HEK293 (cell line): ENCODE measurements at regions not wholly inside any gene's neighbourhood (a gene's known extent, or its start where the extent isn't known, plus 50 kb on each side); places are given as distances from the start of the nearest gene placed in this dataset.

Source experiments
- CTCF ChIA-PET: fragments of 350-600 bp; formaldehyde crosslinking; extraction: SDS; loops from one replicate; lab custom pipeline; 2021; ENCODE audit warnings: antibody characterized with exemption; lab: Yijun Ruan, JAX
- POLR2A ChIA-PET: fragments of 300-600 bp; formaldehyde crosslinking; extraction: SDS; loops from one replicate; lab custom pipeline; 2020; ENCODE audit warnings: antibody characterized with exemption, inconsistent platforms; lab: Yijun Ruan, JAX
- H3K27ac ChIP-seq: fragments of 200-500 bp; sonication (Bioruptor generic); 2 replicates; pipeline ENCODE4 v1.5.1; 2014; ENCODE audit warnings: low read depth, low read length, control low read depth, inconsistent platforms; ENCODE audit errors: extremely low read depth
- H3K36me3 ChIP-seq, 2 experiments: fragments of 200-500 bp in 1 of 2; sonication (Bioruptor generic) in 1 of 2; 1 replicate in 1 of 2; 2 replicates in 1 of 2; pipeline ENCODE4 v1.5.1; 2014 to 2017; ENCODE audit warnings: inconsistent platforms in 2 of 2, low read length in 2 of 2; ENCODE audit not compliant: control insufficient read depth in 2 of 2, insufficient read depth in 1 of 2
- H3K4me1 ChIP-seq: fragments of 200-500 bp; sonication (Bioruptor generic); 2 replicates; pipeline ENCODE4 v1.5.1; 2014; ENCODE audit warnings: mild to moderate bottlenecking, low read length, inconsistent platforms; ENCODE audit not compliant: control insufficient read depth, insufficient read depth
- H3K4me3 ChIP-seq: 2 replicates; pipeline ENCODE4 v1.5.1; 2011; ENCODE audit warnings: low read depth, mild to moderate bottlenecking, control low read depth, low read length, moderate library complexity
- H3K9me3 ChIP-seq: fragments of 200-500 bp; sonication (Bioruptor generic); 2 replicates; pipeline ENCODE4 v1.5.1; 2014; ENCODE audit warnings: low read depth, low read length, inconsistent platforms; ENCODE audit not compliant: control insufficient read depth, insufficient read depth
- GLI4 ChIP-seq: fragments of 450-650 bp; formaldehyde crosslinking; IDR thresholded peaks from 2 replicates; pipeline ENCODE4 v1.5.1; 2016; ENCODE audit warnings: missing biosample characterization, missing genetic modification characterization
- MYNN ChIP-seq: fragments of 450-650 bp; formaldehyde crosslinking; IDR thresholded peaks from 2 replicates; pipeline ENCODE4 v1.5.1; 2016; ENCODE audit warnings: missing biosample characterization, missing genetic modification characterization, borderline replicate concordance
- ZBTB20 ChIP-seq: fragments of 450-650 bp; formaldehyde crosslinking; IDR thresholded peaks from 2 replicates; pipeline ENCODE4 v1.5.1; 2016; ENCODE audit warnings: missing biosample characterization, missing genetic modification characterization
- ZBTB21 ChIP-seq: fragments of 450-650 bp; formaldehyde crosslinking; IDR thresholded peaks from 2 replicates; pipeline ENCODE4 v1.5.1; 2017; ENCODE audit warnings: missing biosample characterization, missing genetic modification characterization
- ZNF132 ChIP-seq: fragments of 450-650 bp; formaldehyde crosslinking; IDR thresholded peaks from 2 replicates; pipeline ENCODE4 v1.5.1; 2017; ENCODE audit warnings: missing biosample characterization, missing genetic modification characterization, borderline replicate concordance
- ZNF133 ChIP-seq: fragments of 450-650 bp; formaldehyde crosslinking; IDR thresholded peaks from 2 replicates; pipeline ENCODE4 v1.5.1; 2016; ENCODE audit warnings: missing biosample characterization, missing genetic modification characterization
- ZNF16 ChIP-seq: fragments of 450-650 bp; formaldehyde crosslinking; IDR thresholded peaks from 2 replicates; pipeline ENCODE4 v1.5.1; 2016; ENCODE audit warnings: low read depth, missing biosample characterization, missing genetic modification characterization
- ZNF174 ChIP-seq: fragments of 450-650 bp; formaldehyde crosslinking; IDR thresholded peaks from 2 replicates; pipeline ENCODE4 v1.5.0; 2017; ENCODE audit warnings: missing biosample characterization, mild to moderate bottlenecking, missing genetic modification characterization
- ZNF19 ChIP-seq: fragments of 450-650 bp; formaldehyde crosslinking; IDR thresholded peaks from 2 replicates; pipeline ENCODE4; 2016; ENCODE audit warnings: missing biosample characterization, missing genetic modification characterization, low read depth
- ZNF239 ChIP-seq: fragments of 450-650 bp; formaldehyde crosslinking; IDR thresholded peaks from 2 replicates; pipeline ENCODE4 v1.5.1; 2016; ENCODE audit warnings: missing biosample characterization, missing genetic modification characterization
- ZNF248 ChIP-seq: fragments of 450-650 bp; formaldehyde crosslinking; IDR thresholded peaks from 2 replicates; pipeline ENCODE4 v1.5.1; 2017; ENCODE audit warnings: missing biosample characterization, missing genetic modification characterization
- ZNF521 ChIP-seq: fragments of 450-650 bp; formaldehyde crosslinking; IDR thresholded peaks from 2 replicates; pipeline ENCODE4 v1.5.1; 2017; ENCODE audit warnings: missing biosample characterization, mild to moderate bottlenecking, missing genetic modification characterization
- ZNF558 ChIP-seq: fragments of 450-650 bp; formaldehyde crosslinking; IDR thresholded peaks from 2 replicates; pipeline ENCODE4 v1.5.1; 2016; ENCODE audit warnings: missing biosample characterization, missing genetic modification characterization
- ZNF585B ChIP-seq: fragments of 450-650 bp; formaldehyde crosslinking; IDR thresholded peaks from 2 replicates; pipeline ENCODE4 v1.5.1; 2016; ENCODE audit warnings: missing biosample characterization, missing genetic modification characterization
- ZNF701 ChIP-seq: fragments of 450-650 bp; formaldehyde crosslinking; IDR thresholded peaks from 2 replicates; pipeline ENCODE4 v1.5.1; 2016; ENCODE audit warnings: missing biosample characterization, missing genetic modification characterization
- ZNF785 ChIP-seq: fragments of 450-650 bp; formaldehyde crosslinking; IDR thresholded peaks from 2 replicates; pipeline ENCODE4 v1.5.1; 2016; ENCODE audit warnings: missing biosample characterization, missing genetic modification characterization
- ZNF830 ChIP-seq: fragments of 450-650 bp; IDR thresholded peaks from 2 replicates; pipeline ENCODE4 v1.5.0; 2018; ENCODE audit warnings: missing biosample characterization, missing genetic modification characterization, low read depth, mild to moderate bottlenecking, moderate library complexity
- TF ChIP-seq, protein P1 (sequence below): fragments of 450-650 bp; formaldehyde crosslinking; IDR thresholded peaks from 2 replicates; pipeline ENCODE4 v1.5.1; 2016; ENCODE audit warnings: missing biosample characterization, missing genetic modification characterization, borderline replicate concordance
- TF ChIP-seq, protein P2 (sequence below): fragments of 450-650 bp; formaldehyde crosslinking; IDR thresholded peaks from 2 replicates; pipeline ENCODE4 v1.5.1; 2016; ENCODE audit warnings: missing biosample characterization, missing genetic modification characterization
- TF ChIP-seq, protein P3 (sequence below): fragments of 450-650 bp; formaldehyde crosslinking; IDR thresholded peaks from 2 replicates; pipeline ENCODE4 v1.5.1; 2016; ENCODE audit warnings: missing biosample characterization, missing genetic modification characterization
- TF ChIP-seq, protein P4 (sequence below): fragments of 450-650 bp; formaldehyde crosslinking; IDR thresholded peaks from 2 replicates; pipeline ENCODE4 v1.5.1; 2016; ENCODE audit warnings: missing biosample characterization, missing genetic modification characterization, low read depth
- TF ChIP-seq, protein P5 (sequence below): fragments of 450-650 bp; formaldehyde crosslinking; optimal IDR thresholded peaks from 2 replicates; pipeline ENCODE3; 2016; ENCODE audit warnings: missing biosample characterization, mild to moderate bottlenecking, missing genetic modification characterization
- TF ChIP-seq, protein P6 (sequence below): fragments of 450-650 bp; formaldehyde crosslinking; IDR thresholded peaks from 2 replicates; pipeline ENCODE4; 2016; ENCODE audit warnings: missing biosample characterization, missing genetic modification characterization

DNA sequence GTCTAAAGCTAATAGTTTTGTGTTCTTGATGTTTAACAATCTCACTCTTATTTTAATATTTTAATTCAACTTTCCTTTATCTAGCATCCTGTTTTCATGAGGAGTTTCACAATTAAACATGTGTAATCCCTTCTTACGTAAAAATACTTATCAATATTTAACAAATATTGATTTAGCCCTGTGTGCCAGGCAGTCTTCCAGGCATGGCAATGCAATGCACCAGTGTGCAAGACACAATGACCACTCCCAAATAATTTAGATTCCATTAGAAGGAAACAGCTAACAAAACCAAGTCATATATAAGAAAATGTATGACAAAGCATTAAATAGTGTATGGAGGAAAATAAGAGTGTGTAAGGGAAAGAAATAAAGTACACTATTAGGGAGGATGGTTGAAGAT lies 627.1 kb upstream of the ARPP21 start:
- no peaks in the 10 kb centered on the region for H3K9me3 ChIP-seq
- H3K4me1 ChIP-seq = no peaks in the 10 kb centered on the region
- H3K4me3 ChIP-seq = no peak overlapping the region
- TF ChIP-seq ZNF19 (tag by site-specific recombination) = no peak
- TF ChIP-seq ZNF16 (tag by site-specific recombination) = no peak
- no peak for TF ChIP-seq ZBTB20 (tag by site-specific recombination)
- TF ChIP-seq ZNF133 (tag by site-specific recombination) = no peak
- no peak overlapping the region for H3K27ac ChIP-seq
- ChIA-PET CTCF (interaction anchor here (0.6 kb wide), 1 partner anchor 8 kb away, joined by 3 read pairs; no protein-coding TSS in a partner anchor), POLR2A (no interaction called here)
- H3K36me3 ChIP-seq = no peaks in the 10 kb centered on the region

DNA sequence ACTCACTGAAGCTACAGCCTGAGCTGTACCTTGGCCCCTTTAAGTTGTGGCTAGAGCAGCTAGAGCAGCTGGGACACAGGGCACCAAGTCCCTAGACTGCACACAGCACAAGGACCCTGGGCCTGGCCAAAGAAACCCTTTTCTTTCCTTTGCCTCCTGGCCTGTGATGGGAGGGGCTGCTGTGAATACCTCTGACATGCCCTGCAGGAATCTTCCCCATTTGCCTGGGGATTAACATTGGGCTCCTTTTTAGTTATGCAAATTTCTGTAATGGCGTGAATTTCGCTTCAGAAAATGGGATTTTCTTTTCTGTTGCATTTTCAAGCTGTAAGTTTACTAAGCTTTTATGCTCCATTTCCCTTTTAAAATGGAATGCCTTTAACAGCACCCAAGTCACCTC lies 611.2 kb upstream of the ARPP21 start:
- POLR2A ChIA-PET = no interaction called here
- no peaks in the 10 kb centered on the region for H3K9me3 ChIP-seq
- H3K4me1 ChIP-seq = no peaks in the 10 kb centered on the region
- no peak overlapping the region for H3K27ac ChIP-seq
- H3K4me3 ChIP-seq = no peak overlapping the region
- no peaks in the 10 kb centered on the region for H3K36me3 ChIP-seq
- CTCF ChIA-PET = no interaction called here
- TF ChIP-seq ZNF785 (no peak), ZNF830 (tag by site-specific recombination) (no peak), ZNF133 (tag by site-specific recombination) (no peak), ZNF701 (tag by site-specific recombination) (no peak), GLI4 (no peak), ZBTB21 (no peak), ZNF239 (tag by site-specific recombination) (no peak), ZNF248 (no peak), ZNF585B (tag by site-specific recombination) (no peak)
- TF ChIP-seq, protein P1, sequence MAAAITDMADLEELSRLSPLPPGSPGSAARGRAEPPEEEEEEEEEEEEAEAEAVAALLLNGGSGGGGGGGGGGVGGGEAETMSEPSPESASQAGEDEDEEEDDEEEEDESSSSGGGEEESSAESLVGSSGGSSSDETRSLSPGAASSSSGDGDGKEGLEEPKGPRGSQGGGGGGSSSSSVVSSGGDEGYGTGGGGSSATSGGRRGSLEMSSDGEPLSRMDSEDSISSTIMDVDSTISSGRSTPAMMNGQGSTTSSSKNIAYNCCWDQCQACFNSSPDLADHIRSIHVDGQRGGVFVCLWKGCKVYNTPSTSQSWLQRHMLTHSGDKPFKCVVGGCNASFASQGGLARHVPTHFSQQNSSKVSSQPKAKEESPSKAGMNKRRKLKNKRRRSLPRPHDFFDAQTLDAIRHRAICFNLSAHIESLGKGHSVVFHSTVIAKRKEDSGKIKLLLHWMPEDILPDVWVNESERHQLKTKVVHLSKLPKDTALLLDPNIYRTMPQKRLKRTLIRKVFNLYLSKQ = no peak
- TF ChIP-seq, protein P2, sequence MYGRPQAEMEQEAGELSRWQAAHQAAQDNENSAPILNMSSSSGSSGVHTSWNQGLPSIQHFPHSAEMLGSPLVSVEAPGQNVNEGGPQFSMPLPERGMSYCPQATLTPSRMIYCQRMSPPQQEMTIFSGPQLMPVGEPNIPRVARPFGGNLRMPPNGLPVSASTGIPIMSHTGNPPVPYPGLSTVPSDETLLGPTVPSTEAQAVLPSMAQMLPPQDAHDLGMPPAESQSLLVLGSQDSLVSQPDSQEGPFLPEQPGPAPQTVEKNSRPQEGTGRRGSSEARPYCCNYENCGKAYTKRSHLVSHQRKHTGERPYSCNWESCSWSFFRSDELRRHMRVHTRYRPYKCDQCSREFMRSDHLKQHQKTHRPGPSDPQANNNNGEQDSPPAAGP (tag by site-specific recombination) = no peak

DNA sequence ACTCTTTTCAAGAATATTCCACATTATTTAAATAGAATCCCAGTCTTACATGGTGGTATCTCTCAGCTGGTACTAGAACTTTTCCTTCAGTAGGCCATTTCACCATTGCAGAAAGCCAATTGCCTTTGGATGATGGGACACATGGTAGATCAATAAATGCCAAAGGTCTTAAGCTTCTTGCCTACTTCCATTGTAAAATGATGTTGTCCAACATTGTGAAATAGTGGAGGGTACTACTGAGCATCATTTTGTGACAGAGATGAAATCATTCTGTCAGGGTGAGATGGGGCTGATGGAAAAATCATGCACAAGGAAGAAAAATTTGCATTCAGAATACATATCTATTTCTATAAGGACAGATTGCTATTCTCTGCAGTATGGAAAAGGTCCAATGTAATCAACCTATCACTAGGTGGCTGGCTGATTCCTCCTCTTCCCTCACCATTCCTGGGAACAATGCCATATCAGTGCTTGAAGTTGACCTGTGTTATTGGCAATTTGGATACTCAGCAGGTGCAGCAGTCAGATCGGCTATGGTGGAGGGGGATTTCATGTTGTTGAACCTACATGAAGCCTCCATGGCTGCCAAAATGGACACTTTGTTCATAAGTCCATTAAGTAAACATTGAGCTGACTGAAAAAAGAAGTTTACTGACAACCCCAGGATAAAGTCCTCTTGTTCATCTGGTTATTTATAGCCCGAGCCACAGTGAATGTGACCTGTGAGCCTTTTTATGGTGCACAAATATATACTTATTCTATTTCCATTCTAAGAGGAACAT lies 596.9 kb upstream of the ARPP21 start:
- ChIA-PET CTCF (no interaction called here), POLR2A (no interaction called here)
- Histone ChIP-seq H3K27ac (no peak overlapping the region), H3K4me3 (no peak overlapping the region), H3K9me3 (no peaks in the 10 kb centered on the region), H3K36me3 (no peaks in the 10 kb centered on the region), H3K4me1 (no peaks in the 10 kb centered on the region)
- TF ChIP-seq ZNF248 = no peak
- TF ChIP-seq, protein P3, sequence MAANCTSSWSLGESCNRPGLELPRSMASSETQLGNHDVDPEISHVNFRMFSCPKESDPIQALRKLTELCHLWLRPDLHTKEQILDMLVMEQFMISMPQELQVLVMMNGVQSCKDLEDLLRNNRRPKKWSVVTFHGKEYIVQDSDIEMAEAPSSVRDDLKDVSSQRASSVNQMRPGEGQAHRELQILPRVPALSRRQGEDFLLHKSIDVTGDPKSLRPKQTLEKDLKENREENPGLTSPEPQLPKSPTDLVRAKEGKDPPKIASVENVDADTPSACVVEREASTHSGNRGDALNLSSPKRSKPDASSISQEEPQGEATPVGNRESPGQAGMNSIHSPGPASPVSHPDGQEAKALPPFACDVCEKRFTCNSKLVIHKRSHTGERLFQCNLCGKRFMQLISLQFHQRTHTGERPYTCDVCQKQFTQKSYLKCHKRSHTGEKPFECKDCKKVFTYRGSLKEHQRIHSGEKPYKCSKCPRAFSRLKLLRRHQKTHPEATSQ (tag by site-specific recombination) = no peak
- TF ChIP-seq, protein P4, sequence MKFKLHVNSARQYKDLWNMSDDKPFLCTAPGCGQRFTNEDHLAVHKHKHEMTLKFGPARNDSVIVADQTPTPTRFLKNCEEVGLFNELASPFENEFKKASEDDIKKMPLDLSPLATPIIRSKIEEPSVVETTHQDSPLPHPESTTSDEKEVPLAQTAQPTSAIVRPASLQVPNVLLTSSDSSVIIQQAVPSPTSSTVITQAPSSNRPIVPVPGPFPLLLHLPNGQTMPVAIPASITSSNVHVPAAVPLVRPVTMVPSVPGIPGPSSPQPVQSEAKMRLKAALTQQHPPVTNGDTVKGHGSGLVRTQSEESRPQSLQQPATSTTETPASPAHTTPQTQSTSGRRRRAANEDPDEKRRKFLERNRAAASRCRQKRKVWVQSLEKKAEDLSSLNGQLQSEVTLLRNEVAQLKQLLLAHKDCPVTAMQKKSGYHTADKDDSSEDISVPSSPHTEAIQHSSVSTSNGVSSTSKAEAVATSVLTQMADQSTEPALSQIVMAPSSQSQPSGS (tag by site-specific recombination) = no peak
- no peak for TF ChIP-seq ZNF558 (tag by site-specific recombination)
- no peak for TF ChIP-seq ZNF174 (tag by site-specific recombination)
- TF ChIP-seq ZNF521 (tag by site-specific recombination) = no peak
- TF ChIP-seq, protein P5, sequence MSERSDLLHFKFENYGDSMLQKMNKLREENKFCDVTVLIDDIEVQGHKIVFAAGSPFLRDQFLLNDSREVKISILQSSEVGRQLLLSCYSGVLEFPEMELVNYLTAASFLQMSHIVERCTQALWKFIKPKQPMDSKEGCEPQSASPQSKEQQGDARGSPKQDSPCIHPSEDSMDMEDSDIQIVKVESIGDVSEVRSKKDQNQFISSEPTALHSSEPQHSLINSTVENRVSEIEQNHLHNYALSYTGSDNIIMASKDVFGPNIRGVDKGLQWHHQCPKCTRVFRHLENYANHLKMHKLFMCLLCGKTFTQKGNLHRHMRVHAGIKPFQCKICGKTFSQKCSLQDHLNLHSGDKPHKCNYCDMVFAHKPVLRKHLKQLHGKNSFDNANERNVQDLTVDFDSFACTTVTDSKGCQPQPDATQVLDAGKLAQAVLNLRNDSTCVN (tag by site-specific recombination) = no peak
- no peak for TF ChIP-seq ZNF132 (tag by site-specific recombination)
- TF ChIP-seq, protein P6, sequence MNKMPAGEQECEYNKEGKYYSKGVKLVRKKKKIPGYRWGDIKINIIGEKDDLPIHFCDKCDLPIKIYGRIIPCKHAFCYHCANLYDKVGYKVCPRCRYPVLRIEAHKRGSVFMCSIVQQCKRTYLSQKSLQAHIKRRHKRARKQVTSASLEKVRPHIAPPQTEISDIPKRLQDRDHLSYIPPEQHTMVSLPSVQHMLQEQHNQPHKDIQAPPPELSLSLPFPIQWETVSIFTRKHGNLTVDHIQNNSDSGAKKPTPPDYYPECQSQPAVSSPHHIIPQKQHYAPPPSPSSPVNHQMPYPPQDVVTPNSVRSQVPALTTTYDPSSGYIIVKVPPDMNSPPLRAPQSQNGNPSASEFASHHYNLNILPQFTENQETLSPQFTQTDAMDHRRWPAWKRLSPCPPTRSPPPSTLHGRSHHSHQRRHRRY (tag by site-specific recombination) = no peak
- no peak for TF ChIP-seq MYNN
